ENCODE measurements at regions not wholly inside any gene's neighbourhood (a gene's known extent, or its start where the extent isn't known, plus 50 kb on each side); places are given as distances from the start of the nearest gene placed in this dataset.
A peak's percentile ranks its signal among the peaks of the same experiment; 100 is the strongest.

- Mint-ChIP-seq H3K4me1 (peaks cover 68% of the 10 kb centered on the region), H3K36me3 (no peaks in the 10 kb centered on the region), H3K9me3 (ENCODE audit: low read depth) (no peaks in the 10 kb centered on the region), H3K27ac (peak overlapping the region; percentile 81), H3K4me3 (peak overlapping the region; percentile 12), H3K27me3 (peaks cover 17% of the 10 kb centered on the region)
- DNase-seq (peak; percentile 97), ATAC-seq (peak; percentile 70)
- CTCF ChIA-PET: interaction anchor here (0.5 to 8.4 kb wide), 65 partner anchors 9 to 348 kb away, joined by 3 to 280 read pairs (median 4); partner anchors contain the start of genes CLYBL, GPR183, TM9SF2 and UBAC2
These were observed 64.4 kb upstream of the TM9SF2 start for GRCh38 chr13:99436686-99437416.

- no peak for ATAC-seq
- Mint-ChIP-seq H3K36me3 (no peaks in the 10 kb centered on the region), H3K4me3 (no peak overlapping the region), H3K27ac (no peak overlapping the region), H3K4me1 (peaks cover 46% of the 10 kb centered on the region), H3K9me3 (ENCODE audit: low read depth) (no peaks in the 10 kb centered on the region), H3K27me3 (peaks cover 17% of the 10 kb centered on the region)
- no peak for DNase-seq
- CTCF ChIA-PET: interaction anchor here (0.9 to 8.4 kb wide), 10 partner anchors 10 to 187 kb away, joined by 3 to 280 read pairs (median 4); no protein-coding TSS in a partner anchor
These were observed 62.2 kb upstream of the TM9SF2 start for GRCh38 chr13:99439048-99439447.

GRCh38 chr13:99439850-99440604 lies 61.2 kb upstream of the TM9SF2 start:
- Mint-ChIP-seq H3K27me3 (peaks cover 17% of the 10 kb centered on the region), H3K36me3 (no peaks in the 10 kb centered on the region), H3K4me1 (peaks cover 38% of the 10 kb centered on the region), H3K9me3 (ENCODE audit: low read depth) (no peaks in the 10 kb centered on the region), H3K27ac (no peak overlapping the region), H3K4me3 (no peak overlapping the region)
- DNase-seq (no peak), ATAC-seq (no peak)
- CTCF ChIA-PET: interaction anchor here (0.8 to 8.4 kb wide), 16 partner anchors 40 to 264 kb away, joined by 3 to 280 read pairs (median 4); no protein-coding TSS in a partner anchor

GRCh38 chr13:99442273-99442895 lies 58.9 kb upstream of the TM9SF2 start:
- Mint-ChIP-seq H3K9me3 (ENCODE audit: low read depth) (no peaks in the 10 kb centered on the region), H3K4me3 (no peak overlapping the region), H3K27ac (no peak overlapping the region), H3K36me3 (no peaks in the 10 kb centered on the region), H3K27me3 (peaks cover 17% of the 10 kb centered on the region), H3K4me1 (peaks cover 19% of the 10 kb centered on the region)
- DNase-seq: peak; percentile 70
- ATAC-seq: peak; percentile 63
- CTCF ChIA-PET: interaction anchor here (0.9 to 3.5 kb wide), 12 partner anchors 9 to 213 kb away, joined by 3 to 39 read pairs (median 4); partner anchors contain the start of gene TM9SF2

- Mint-ChIP-seq H3K27ac (no peak overlapping the region), H3K4me1 (peaks cover 27% of the 10 kb centered on the region), H3K9me3 (ENCODE audit: low read depth) (no peaks in the 10 kb centered on the region), H3K36me3 (peaks cover 8% of the 10 kb centered on the region), H3K27me3 (peaks cover 3% of the 10 kb centered on the region), H3K4me3 (no peak overlapping the region)
- DNase-seq (no peak), ATAC-seq (no peak)
- CTCF ChIA-PET: interaction anchor here (0.7 to 1.9 kb wide), 4 partner anchors 9 to 62 kb away, joined by 3 to 4 read pairs (median 3); partner anchors contain the start of gene TM9SF2
These were observed 55.0 kb upstream of the TM9SF2 start for GRCh38 chr13:99446242-99446641.

GRCh38 chr13:99448546-99448945 lies 52.7 kb upstream of the TM9SF2 start:
- DNase-seq: no peak
- peaks cover 49% of the 10 kb centered on the region for H3K4me1 Mint-ChIP-seq
- no peaks in the 10 kb centered on the region for H3K27me3 Mint-ChIP-seq
- CTCF ChIA-PET: interaction anchor here (0.7 to 2.1 kb wide), 14 partner anchors 10 to 182 kb away, joined by 3 to 8 read pairs (median 4); no protein-coding TSS in a partner anchor
- no peak for ATAC-seq
- peak overlapping the region; percentile 19 for H3K4me3 Mint-ChIP-seq
- H3K9me3 Mint-ChIP-seq (ENCODE audit: low read depth): no peaks in the 10 kb centered on the region
- H3K36me3 Mint-ChIP-seq: peaks cover 11% of the 10 kb centered on the region
- H3K27ac Mint-ChIP-seq: peak overlapping the region; percentile 73

GRCh38 chr13:99450416-99450815 lies 50.9 kb upstream of the TM9SF2 start:
- CTCF ChIA-PET: interaction anchor here (1.4 to 1.9 kb wide), 3 partner anchors 14 to 63 kb away, joined by 3 to 10 read pairs (median 4); no protein-coding TSS in a partner anchor
- Mint-ChIP-seq H3K4me3 (no peak overlapping the region), H3K27me3 (no peaks in the 10 kb centered on the region), H3K9me3 (ENCODE audit: low read depth) (peaks cover 6% of the 10 kb centered on the region), H3K36me3 (peaks cover 16% of the 10 kb centered on the region), H3K27ac (peak overlapping the region; percentile 16), H3K4me1 (peaks cover 55% of the 10 kb centered on the region)
- ATAC-seq (no peak), DNase-seq (no peak)

All from activated CD8-positive, alpha-beta memory T cell treated with anti-CD3 and anti-CD28 coated beads, Interleukin-2, amount 10 ng/mL, durations not matched to agents 7 days and 5 days (primary cell).